Hematopoietic multipotent progenitor cell (in vitro differentiated cells): ENCODE measurements at regions not wholly inside any gene's neighbourhood (a gene's known extent, or its start where the extent isn't known, plus 50 kb on each side); places are given as distances from the start of the nearest gene placed in this dataset.
"Not testable (repeated sequence)": the region's sequence is repeated elsewhere in the genome, so short reads cannot be mapped to it uniquely, and the experiment has no call there.

Experiments used
- DNase-seq, 3 donors: peaks; one replicate each; pipeline ENCODE4 v3.0.0-alpha.2; 2011 to 2015; ENCODE audit warnings: low read depth in 2 of 3, low spot score in 2 of 3

GRCh38 chrX:11836284-11836683 lies 78.2 kb downstream of the MSL3 start:
- no peak for DNase-seq

- peak in 1 of 3 donors; percentile 8 for DNase-seq
Observed at GRCh38 chrX:11837437-11837836, 79.4 kb downstream of the MSL3 start.

- no peak for DNase-seq
Observed at GRCh38 chrX:11864171-11864570, 106.1 kb downstream of the MSL3 start.

GRCh38 chrX:11867610-11868345 lies 109.7 kb downstream of the MSL3 start:
- peak in 1 of 3 donors; percentile 6 for DNase-seq

- DNase-seq = no peak
Observed at GRCh38 chrX:11870789-11871188, 112.8 kb downstream of the MSL3 start.

GRCh38 chrX:11881485-11882170 lies 123.6 kb downstream of the MSL3 start:
- DNase-seq = no peak

- DNase-seq = no peak
Observed at GRCh38 chrX:11886745-11887144, 128.7 kb downstream of the MSL3 start.

- DNase-seq = no peak
Observed at GRCh38 chrX:11887175-11887574, 129.1 kb downstream of the MSL3 start.

GRCh38 chrX:11888421-11888820 lies 130.4 kb downstream of the MSL3 start:
- DNase-seq = no peak

GRCh38 chrX:11889791-11890190 lies 131.8 kb downstream of the MSL3 start:
- no peak for DNase-seq

GRCh38 chrX:11890836-11891514 lies 132.9 kb downstream of the MSL3 start:
- peak in 1 of 3 donors; percentile 28 for DNase-seq

GRCh38 chrX:11893933-11894710 lies 136.1 kb downstream of the MSL3 start:
- no peak for DNase-seq

GRCh38 chrX:11899091-11899490 lies 141.1 kb downstream of the MSL3 start:
- peak in 1 of 3 donors; percentile 0 for DNase-seq

- not testable (repeated sequence) for DNase-seq
Observed at GRCh38 chrX:11905933-11906332, 147.9 kb downstream of the MSL3 start.

GRCh38 chrX:11908371-11908770 lies 150.3 kb downstream of the MSL3 start:
- peak in 2 of 3 donors; percentile 34 to 68 for DNase-seq

GRCh38 chrX:11913001-11913400 lies 155.0 kb downstream of the MSL3 start:
- DNase-seq = no peak

GRCh38 chrX:11929476-11929875 lies 171.4 kb downstream of the MSL3 start:
- DNase-seq = no peak

GRCh38 chrX:11932423-11932822 lies 174.4 kb downstream of the MSL3 start:
- no peak for DNase-seq

- DNase-seq = no peak
Observed at GRCh38 chrX:11934089-11934488, 176.1 kb downstream of the MSL3 start.

GRCh38 chrX:11941571-11941970 lies 183.5 kb downstream of the MSL3 start:
- no peak for DNase-seq

GRCh38 chrX:11944501-11944900 lies 186.5 kb downstream of the MSL3 start:
- no peak for DNase-seq
